Stimulated activated naive CD8-positive, alpha-beta T cell treated with anti-CD3 and anti-CD28 coated beads, Interleukin-15, amount 100 ng/mL, for 72 hours (primary cell): ENCODE measurements at regions not wholly inside any gene's neighbourhood (a gene's known extent, or its start where the extent isn't known, plus 50 kb on each side); places are given as distances from the start of the nearest gene placed in this dataset.

Experiments used
- ATAC-seq: fragments of 150-1000 bp; cut with Tn5 transposase; 2 replicates; pipeline ENCODE4 v1.10.0; 2021; ENCODE audit warnings: mild to moderate bottlenecking, moderate library complexity
- DNase-seq, 2 donors: peaks; one replicate each; pipeline ENCODE4 v3.0.0; 2021 to 2022
- H3K27ac Mint-ChIP-seq, 2 donors: one replicate each; pipeline ENCODE4 v1.8.0; 2022; ENCODE audit warnings: mild to moderate bottlenecking in 2 of 2, mixed read lengths in 2 of 2, moderate library complexity in 2 of 2
- H3K27me3 Mint-ChIP-seq: one replicate; pipeline ENCODE4 v1.8.0; 2022; ENCODE audit warnings: mixed read lengths
- H3K4me1 Mint-ChIP-seq: one replicate; pipeline ENCODE4 v1.8.0; 2022; ENCODE audit warnings: mild to moderate bottlenecking, mixed read lengths
- H3K4me3 Mint-ChIP-seq, 2 donors: one replicate each; pipeline ENCODE4 v1.8.0; 2022; ENCODE audit warnings: mild to moderate bottlenecking in 2 of 2, mixed read lengths in 2 of 2, moderate library complexity in 1 of 2
- H3K9me3 Mint-ChIP-seq, 2 donors: one replicate each; pipeline ENCODE4 v1.8.0; 2022; ENCODE audit warnings: mixed read lengths in 2 of 2

- no peak for DNase-seq
- Mint-ChIP-seq H3K9me3 (peaks cover 4 to 7% of the 10 kb centered on the region in 2 donors), H3K4me1 (no peaks in the 10 kb centered on the region), H3K27me3 (peaks cover 6% of the 10 kb centered on the region), H3K4me3 (no peak overlapping the region), H3K27ac (no peak overlapping the region)
- ATAC-seq = no peak
Observed at GRCh38 chr18:54774981-54775665, 53.2 kb upstream of the RAB27B start.

- ATAC-seq (no peak), DNase-seq (no peak)
- peaks cover 7 to 9% of the 10 kb centered on the region in 2 donors for H3K9me3 Mint-ChIP-seq
- H3K27me3 Mint-ChIP-seq = peaks cover 9% of the 10 kb centered on the region
- no peak overlapping the region for H3K4me3 Mint-ChIP-seq
- H3K4me1 Mint-ChIP-seq = no peaks in the 10 kb centered on the region
- H3K27ac Mint-ChIP-seq = no peak overlapping the region
Observed at GRCh38 chr18:54775686-54776085, 52.6 kb upstream of the RAB27B start.

DNA sequence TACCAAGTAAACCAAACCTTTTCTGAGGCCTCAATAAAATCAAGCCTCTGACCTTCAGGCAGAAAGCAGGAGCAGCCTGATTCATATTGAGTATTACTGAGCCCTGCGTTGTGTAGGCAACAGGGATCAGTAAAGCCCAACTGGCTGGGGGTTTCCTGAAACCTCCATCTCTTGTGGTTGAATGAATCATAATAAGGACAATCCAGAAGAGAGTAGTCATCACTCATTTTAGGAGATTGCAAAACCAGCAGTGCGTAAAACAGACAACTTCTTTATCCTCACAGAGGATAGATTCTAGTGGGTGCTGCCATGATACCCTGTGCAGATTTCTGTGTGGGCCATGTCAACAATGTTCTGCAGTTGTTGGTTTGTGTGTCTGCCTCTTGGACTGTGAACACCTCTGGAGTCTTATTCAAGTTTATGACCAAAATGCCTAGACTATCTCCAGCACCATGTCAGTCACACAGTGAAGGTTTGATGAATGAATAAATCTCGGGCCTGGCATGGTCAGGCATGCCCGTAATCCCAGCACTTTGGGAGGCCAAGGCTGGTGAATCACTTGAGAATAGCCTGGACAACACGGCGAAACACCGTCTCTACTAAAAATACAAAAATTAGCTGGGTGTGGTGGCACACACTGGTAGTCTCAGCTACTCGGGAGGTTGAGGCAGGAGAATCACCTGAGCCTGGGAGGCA is 51.8 kb upstream of the RAB27B start:
- Mint-ChIP-seq H3K27ac (no peak overlapping the region), H3K27me3 (peaks cover 9% of the 10 kb centered on the region), H3K4me3 (no peak overlapping the region), H3K9me3 (peaks cover under 1 to 9% of the 10 kb centered on the region in 2 donors), H3K4me1 (no peaks in the 10 kb centered on the region)
- DNase-seq = peak; percentile 6 to 19
- peak; percentile 88 for ATAC-seq

- H3K4me3 Mint-ChIP-seq = no peak overlapping the region
- H3K27me3 Mint-ChIP-seq = peaks cover 9% of the 10 kb centered on the region
- no peak overlapping the region for H3K27ac Mint-ChIP-seq
- peaks cover 0 to 9% of the 10 kb centered on the region in 2 donors for H3K9me3 Mint-ChIP-seq
- DNase-seq (no peak), ATAC-seq (no peak)
- no peaks in the 10 kb centered on the region for H3K4me1 Mint-ChIP-seq
Observed at GRCh38 chr18:54777118-54777791, 51.0 kb upstream of the RAB27B start.

GRCh38 chr18:54777989-54778388 is 50.3 kb upstream of the RAB27B start:
- Mint-ChIP-seq H3K4me3 (no peak overlapping the region), H3K9me3 (peaks cover 0 to 9% of the 10 kb centered on the region in 2 donors), H3K27me3 (peaks cover 9% of the 10 kb centered on the region), H3K4me1 (no peaks in the 10 kb centered on the region), H3K27ac (no peak overlapping the region)
- DNase-seq = no peak
- ATAC-seq = no peak
